GM21526 (cell line): ENCODE measurements at regions not wholly inside any gene's neighbourhood (a gene's known extent, or its start where the extent isn't known, plus 50 kb on each side); places are given as distances from the start of the nearest gene placed in this dataset.
"Not testable (repeated sequence)": the region's sequence is repeated elsewhere in the genome, so short reads cannot be mapped to it uniquely, and the experiment has no call there.

Experiments used
- ATAC-seq: cut with Tn5 transposase; IDR thresholded peaks from one replicate; pipeline ENCODE4 v1.9.1; 2021; ENCODE audit warnings: moderate library complexity; ENCODE audit not compliant: unreplicated experiment, low FRiP score

DNA sequence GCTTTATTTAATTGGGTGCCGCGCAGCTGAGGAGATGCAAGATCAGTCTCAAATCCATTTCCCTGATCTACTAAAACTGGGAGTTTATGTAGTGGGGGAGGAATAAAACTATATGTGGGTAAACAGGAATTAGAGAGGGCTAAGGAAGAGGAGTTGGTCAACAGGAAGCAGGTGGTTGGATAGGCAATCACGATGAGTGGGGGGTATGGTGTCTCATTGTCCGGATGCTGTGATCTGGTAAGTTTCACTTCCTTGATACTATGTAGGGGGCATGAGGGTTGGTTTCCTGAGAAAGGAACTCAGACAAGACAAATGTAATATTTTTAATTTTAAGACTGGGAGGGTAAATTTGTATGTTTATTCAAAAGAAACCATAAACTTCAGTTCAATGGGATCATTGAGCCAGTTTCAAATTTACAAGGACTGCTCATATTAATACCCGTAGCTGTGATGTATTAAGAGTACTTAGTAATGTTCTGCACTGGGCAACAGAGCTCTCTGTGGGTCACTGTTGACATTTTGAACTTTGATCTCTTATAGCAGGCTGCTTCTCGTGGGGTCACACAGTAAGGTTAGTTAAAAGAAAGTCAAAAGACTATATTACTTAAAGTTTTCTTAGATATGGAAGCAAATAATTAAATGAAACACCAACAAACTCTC is 786.2 kb upstream of the FBXO33 start:
- no peak for ATAC-seq

DNA sequence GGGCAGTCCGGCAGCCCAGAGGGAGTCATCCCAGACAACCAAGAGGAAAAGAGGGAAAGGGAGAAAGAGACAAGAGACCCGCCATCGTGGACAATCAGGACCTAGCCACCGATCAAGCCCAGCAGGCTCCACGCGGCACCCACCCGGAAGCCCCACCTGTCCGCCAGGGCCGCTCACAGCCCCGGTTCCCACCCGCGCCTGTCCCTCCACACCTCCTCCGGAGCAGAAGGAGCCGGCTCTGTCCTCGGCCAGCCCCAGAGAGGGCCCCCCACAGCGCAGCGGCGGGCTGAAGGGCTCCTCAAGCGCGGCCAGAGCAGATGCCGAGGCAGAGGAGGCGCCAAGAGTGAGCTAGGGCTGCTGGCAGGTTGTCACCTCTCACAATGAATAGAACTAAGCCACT is 784.7 kb upstream of the FBXO33 start:
- no peak for ATAC-seq

DNA sequence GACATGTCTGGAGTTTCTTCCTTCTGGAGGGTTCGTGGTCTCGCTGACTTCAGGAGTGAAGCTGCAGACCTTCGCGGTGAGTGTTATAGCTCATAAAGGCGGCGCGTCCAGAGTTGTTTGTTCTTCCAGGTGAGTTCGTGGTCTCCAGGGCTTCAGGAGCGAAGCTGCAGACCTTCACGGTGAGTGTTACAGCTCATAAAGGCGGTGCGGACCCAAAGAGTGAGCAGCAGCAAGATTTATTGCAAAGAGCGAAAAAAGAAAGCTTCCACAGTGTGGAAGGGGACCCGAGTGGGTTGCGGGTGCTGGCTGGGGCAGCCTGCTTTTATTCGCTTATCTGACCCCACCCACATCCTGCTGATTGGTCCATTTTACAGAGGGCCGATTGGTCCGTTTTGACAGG is 784.2 kb upstream of the FBXO33 start:
- ATAC-seq: not testable (repeated sequence)

DNA sequence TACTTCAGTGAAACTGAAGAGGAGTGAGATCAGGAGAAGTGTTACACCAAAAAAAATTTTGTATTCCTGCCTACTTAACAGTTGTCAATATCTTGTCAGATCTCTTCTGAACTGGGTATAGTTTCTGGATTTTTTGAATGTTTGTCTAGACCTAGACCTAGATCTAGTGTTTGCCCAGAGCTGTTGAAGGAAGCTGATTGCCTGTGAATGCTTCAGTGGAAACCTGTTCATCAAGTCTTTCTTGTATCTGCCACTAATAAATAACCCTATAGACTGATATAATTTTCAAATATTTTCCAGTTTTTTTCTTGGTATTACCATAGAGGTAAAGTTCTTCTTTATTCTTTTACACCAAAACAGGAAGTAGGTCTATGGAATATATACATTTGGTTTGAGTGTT is 781.5 kb upstream of the FBXO33 start:
- no peak for ATAC-seq

DNA sequence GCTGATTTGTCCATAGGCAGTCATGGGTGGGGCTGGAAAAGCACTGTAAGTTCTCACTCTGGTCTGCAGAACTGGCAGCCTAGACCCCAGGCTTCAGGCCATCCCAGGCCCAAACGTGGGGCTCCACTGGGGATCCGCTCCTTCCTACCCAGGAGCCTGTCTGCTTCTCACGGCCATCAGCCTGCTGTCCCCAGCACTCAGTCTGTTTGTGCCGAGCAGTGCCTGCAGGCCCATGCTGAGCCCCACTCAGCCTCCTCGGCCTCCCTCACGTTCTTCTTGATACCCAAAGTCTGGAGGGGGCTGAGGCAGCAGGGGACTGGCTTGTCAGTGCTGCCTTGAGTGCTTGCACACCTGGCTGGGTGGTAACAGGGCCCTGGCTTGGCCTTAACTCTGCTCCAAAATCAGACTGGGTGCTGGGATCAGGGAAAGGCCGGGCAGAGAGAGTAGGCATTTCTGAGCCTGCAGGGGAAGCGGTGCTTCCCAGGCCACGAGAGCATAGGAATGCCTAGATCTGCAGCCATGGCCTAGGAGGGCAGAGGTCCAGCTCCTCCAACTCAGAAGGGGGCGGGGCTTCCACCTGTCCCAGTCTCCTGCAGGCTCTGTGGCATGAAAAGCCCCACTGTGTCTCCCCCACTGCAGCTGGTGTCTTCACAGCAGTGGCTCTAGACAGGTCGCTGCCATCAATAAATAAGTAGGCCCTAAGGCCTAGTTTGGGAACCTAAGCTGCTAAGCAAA is 772.4 kb upstream of the FBXO33 start:
- ATAC-seq: no peak

DNA sequence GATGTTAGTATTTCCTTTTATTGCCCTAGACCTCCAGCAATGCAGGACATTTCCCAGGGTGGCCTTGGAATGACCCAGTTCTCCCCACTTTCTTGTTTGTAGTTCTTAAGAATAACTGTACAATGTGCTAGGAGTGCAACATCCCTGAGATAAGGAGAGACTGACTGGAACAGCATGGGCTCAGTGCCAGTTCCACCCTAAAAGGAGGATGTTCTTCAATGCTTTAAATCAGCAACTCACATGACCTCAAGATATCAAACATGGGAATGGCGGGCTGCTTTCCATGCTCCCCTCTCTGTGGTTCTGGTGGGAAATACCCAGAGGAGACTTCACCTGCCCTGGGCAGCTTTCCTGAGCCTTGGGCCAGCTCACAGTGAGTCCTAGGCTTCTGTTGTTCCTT is 766.9 kb upstream of the FBXO33 start:
- ATAC-seq: no peak

DNA sequence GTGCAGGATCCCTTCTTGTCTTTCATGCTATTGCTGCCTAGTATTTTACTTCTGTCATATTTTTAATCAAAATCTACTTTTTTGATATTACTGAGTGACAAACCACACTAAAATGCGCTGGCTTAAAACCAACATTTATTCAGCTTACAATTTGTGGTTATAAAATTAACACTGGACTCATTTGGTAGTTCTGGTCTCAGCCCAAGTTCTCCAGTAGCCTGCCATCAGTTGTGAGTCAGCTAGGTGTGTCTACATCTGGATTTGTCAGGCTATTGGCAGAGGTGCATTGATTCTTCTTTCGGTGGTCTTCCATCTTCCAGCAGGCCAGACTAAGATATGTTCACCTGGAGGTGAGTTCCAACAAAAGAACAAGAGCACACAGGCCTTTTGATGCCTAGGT is 765.1 kb upstream of the FBXO33 start:
- ATAC-seq: no peak

DNA sequence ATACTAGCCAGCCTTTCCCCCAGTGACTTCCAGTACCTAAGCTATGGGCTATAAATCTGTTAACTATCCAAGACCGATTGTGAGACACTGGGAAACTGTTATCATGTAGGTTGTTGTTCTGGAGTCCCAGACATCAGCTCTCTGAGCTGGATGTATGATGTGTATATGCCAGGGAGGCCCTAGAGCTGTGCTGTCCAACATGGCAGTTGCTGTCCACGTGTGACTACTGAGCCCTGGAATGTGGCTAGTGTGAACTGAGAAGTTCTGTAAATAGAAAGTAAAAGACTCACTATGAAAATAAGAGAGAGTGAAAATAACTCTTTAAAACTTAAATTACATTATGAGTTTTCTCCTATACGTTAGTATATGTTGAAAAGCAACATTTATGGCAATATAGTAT is 755.8 kb upstream of the FBXO33 start:
- ATAC-seq: no peak

DNA sequence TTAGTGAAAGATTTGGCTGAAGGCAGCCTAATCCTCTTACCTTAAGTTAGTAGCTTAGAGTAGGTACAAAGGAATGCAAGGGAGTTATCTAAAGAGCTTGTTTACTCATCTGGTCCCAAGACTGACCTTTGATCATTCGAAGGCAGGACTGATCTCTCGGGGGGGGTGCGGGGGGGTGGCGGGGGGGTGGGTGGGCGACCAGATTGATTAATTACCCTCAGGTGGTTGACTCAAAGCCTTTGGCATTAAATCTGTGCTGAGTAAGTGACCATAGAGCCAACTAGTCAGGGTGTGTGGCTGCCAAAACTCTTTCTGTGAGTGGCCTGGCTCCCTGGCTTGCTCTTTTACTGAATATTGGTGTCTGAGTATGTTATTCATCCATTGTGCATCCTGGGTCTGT is 731.9 kb upstream of the FBXO33 start:
- no peak for ATAC-seq

DNA sequence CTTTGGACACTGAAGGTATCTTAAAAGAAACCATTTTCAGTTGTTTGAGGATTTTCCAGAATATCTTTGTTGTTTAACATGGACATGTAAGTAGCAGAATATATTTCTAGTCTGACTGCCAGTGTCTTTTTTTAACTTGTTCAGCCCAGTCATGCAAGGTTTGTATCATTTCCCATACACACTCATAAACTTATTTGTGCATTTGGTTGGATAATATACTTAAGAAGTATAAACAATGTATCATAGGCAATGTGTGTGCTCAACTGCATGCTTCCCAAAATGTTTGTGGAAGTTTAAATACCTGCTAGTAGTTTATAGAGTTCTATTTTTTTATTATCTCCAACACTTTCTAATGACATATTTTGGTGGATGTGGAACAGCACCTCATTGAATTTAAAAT is 707.4 kb upstream of the FBXO33 start:
- no peak for ATAC-seq

DNA sequence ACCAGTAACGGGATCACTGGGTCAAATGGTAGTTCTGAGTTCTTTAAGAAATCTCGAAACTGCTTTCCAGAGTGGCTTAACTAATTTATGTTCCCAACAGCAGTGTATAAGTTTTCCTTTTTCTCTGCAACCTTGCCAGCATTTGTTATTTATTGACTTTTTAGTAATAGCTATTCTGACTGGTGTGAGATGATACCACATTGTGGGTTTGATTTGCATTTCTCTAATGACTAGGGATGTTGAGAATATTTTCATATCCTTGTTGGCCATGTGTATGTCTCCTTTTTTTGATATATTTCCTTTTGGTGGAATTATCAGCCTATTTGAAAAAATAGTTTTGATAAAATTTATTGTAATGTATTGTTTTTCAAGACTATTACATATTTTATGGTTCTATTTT is 701.2 kb upstream of the FBXO33 start:
- no peak for ATAC-seq

DNA sequence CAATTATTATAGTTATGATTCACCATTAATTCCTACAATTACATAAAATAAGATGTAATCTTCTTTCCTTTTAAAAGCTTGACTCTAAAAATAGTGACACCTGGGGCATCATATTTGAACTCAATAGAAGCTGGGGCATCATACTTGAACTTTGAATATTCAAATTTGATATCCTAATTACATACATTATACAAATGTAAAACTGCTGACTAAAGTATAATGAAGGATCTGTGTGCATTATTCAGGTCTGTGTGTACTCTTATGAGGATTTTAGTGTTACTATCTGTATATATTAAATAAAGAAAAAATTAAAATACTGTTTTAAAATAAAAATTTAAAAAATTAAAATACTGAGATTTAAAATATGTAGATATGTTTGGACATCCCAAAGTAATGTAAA is 696.9 kb upstream of the FBXO33 start:
- no peak for ATAC-seq

DNA sequence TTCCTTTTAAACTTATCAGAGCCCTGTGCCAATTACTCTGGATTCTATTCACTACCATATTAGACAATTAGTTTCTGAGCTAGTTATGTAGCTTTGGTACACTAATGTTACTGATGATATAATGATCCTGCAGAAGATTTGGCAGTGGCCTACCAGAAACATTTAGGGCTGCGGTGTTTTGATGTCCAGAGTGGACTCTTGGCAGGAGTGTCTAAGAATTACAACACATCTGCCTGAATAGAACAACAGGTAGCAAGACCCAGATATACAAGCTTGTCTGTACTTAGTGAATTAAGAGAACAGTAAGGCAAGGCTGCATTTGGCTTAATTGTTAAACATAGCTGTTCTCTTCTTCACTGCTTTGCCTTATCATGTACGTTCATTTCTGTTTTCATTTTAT is 691.6 kb upstream of the FBXO33 start:
- ATAC-seq: no peak

DNA sequence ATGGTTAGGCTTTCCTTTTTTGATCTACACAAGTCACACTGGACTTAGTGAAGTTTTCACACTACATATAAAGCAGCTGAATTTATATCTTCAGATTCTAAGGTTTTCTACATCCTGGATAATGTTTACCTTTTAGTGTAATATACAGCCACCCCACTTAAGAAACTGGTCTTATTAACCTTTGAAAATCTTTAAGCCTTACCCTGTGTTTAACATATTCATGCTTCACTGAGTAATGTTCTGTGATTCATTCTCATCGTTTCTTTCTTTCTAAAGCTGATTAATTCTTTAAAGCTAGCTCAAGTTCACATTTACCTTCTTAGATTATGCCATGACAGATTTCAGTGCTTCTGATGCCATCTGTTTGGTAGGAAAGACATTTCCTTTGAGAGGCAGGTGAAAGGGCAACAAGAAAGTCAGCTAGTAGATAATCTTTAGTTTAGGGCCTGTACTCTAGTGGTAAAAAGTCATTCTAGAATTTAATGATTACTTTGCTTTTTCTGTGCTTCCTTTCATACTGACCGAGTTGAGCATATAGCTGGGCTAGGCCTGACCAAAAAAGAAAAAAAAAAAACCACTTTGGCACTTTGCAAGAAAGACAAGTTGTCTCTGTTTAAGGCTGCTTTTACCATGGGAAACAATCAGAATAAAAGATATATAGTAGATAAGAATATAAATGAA is 690.9 kb upstream of the FBXO33 start:
- ATAC-seq: no peak

DNA sequence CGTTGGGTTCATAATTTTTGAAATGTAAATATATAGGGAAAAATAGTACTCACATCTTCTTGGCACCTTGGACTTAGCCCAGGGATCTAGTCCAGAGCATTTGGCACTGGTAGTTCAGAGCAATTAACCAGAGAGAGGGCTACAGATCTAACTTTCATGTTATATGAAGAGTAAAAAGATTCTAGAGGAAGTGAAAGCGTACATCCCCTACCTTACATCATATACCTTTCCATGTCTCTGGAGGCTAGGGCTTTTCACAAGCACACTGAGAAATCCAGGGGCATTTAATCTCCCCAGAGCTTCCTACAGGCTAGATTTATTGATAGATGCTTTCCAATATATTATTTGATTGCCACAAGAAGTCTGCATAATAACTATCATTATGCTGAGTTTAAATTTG is 687.5 kb upstream of the FBXO33 start:
- ATAC-seq: no peak

DNA sequence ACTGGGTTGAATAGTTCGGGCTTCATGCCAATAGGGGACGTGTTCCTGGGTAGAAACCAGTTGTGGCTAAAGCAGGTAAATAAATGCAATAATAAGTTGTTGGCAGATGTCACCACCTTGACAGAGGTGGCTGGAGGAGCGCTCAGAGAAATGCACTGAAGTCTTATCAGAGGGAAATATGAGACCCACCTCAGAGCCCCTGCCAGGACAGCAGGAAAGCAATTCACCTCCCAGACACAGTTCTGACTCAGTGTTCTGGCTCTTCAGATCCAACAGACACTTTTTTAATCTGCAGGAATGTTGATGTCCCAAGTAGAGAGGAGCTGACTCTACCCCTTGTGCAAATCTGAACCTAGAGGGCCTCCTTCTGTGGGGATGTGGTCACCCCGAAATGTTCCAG is 687.1 kb upstream of the FBXO33 start:
- ATAC-seq: no peak

DNA sequence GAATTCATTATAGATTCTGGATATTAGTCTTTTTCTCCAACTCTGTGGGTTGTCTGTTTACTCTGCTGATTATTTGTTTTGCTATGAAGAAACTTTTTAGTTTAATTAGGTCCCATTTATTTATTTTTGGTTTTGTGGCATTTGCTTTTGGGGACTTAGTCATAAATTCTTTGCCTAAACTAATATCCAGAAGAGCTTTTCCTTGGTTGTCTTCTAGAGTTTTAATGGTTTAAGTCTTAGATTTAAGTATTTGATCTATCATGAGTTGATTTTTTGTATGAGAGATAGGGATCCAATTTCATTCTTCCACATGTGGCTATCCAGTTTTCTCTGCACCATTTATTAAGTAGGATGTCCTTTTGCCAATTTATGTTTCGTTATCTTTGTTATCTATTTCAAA is 683.4 kb upstream of the FBXO33 start:
- no peak for ATAC-seq

DNA sequence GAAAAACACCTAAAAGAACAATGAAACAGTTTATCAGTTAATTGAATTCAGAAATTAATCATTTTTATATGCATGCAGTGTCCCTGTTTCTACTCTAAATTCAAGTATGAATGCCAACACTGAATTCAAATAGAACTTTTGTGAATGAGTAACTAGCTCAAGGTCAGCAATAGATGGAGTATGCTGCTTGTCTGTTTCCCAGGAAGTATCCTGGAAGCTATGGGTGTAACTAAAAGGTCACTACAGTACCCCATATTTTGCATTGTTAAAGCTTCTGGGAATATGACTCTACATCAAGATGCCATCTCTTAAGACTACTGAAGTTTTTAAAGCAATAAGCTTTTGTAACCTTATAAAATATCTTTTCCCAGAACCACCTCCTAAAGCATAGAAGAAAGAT is 681.4 kb upstream of the FBXO33 start:
- no peak for ATAC-seq

DNA sequence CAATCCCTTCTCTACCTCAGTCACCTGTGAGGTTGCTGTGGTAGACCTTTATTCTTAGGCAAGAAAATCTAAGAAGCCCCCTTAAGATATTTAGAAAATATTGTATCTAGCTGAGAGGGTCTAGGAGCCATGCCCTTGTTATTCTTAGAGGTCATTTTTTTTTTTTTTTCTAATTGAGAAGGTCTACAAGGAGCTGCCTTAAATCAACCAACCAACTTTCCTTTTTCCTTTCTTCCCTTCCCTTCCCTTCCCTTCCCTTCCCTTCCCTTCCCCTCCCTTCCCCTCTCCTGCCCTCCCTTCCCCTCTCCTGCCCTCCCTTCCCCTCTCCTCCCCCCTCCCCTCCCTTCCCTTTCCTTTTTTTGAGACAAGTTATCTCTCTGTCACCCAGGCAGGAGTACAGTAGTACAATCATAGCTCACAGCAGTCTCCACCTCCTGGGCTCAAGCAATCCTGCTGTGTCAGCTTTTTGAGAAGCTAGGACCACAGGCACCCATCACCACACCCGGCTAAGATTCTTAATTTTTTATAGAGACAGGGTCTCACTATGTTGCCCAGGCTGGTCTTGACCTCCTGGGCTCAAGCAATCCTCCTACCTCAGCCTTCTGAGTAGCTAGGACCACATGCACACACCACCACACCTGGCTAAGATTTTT is 668.4 kb upstream of the FBXO33 start:
- ATAC-seq: no peak

DNA sequence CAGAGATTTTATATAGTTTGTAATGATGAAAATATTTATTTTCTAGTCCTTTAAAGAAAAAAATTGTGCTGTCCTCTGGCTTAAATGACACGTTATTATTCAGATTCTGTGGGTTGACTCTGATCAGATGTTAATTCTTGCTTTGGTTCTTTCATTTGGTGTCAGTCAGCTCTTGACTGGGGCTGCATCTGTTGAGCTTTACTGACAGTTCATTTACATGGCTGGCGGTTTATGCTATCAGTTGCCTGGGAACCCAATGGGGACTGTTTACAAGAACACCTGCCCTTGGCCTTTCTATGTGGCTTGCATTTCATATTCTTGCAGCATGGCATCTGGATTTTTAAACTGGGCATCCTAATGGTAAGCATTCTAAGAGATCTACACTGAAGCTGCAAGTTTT is 667.1 kb upstream of the FBXO33 start:
- ATAC-seq: no peak

DNA sequence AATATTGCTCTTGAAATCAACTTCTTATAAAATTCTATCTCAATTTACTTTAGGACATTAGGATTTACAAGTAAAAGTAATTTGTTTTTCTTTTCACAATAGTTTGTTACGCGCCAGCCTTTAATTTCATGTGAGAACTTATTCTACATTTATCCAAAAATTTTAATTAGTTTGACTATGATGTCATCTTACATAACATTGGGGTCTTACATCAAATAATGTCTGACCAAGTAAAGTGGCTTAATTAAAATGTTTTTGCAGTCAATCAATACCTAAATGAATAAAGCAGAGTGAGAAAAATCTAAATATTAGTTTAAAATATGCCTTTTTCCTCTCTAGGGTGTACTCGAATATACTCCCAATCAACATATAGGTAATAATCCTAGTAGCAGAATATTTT is 666.2 kb upstream of the FBXO33 start:
- ATAC-seq: no peak
